Left forelimb (tissue), 1 donor: ENCODE measurements at regions not wholly inside any gene's neighbourhood (a gene's known extent, or its start where the extent isn't known, plus 50 kb on each side); places are given as distances from the start of the nearest gene placed in this dataset.

Experiments used
- DNase-seq: peaks from one replicate; pipeline ENCODE4 v3.0.0-alpha.2; 2018; ENCODE audit warnings: low spot score

GRCh38 chr6:157772820-157773219, 50.2 kb upstream of the SNX9 start:
- no peak for DNase-seq
